ENCODE measurements at regions not wholly inside any gene's neighbourhood (a gene's known extent, or its start where the extent isn't known, plus 50 kb on each side); places are given as distances from the start of the nearest gene placed in this dataset. TPM values are rescaled to one million over a fixed set of nuclear protein-coding genes. Genes with fewer than 3 reads are reported as not detected.

DNA sequence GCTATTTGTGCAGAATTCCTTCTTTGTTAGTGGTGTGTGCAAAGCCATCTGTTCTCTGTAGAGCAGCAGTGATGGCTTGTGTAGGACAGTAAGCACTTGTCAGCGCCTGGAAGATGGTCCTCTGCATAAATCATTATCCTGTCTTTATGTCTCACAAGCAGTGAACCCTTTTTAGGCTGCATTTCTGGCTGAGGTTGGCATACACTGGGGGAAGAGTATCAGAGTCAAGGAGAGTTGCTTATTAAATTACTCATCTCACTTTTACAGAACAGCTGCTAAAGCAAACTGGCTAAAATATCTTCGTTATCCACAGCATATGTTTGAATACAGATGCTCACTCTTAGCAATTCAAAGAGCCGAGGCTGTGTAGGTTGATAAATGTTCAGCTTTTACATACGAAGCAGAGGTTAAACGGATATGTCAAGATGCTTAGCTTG lies 54.6 kb upstream of the NCAM2 start:
- Histone ChIP-seq H3K9me3 (ENCODE audit: control insufficient read depth in 4 of 4, insufficient read depth in 3 of 4, low read length in 3 of 4) (no peaks in the 10 kb centered on the region), H3K27me3 (ENCODE audit: control insufficient read depth in 3 of 3, insufficient read depth in 3 of 3, low read length in 2 of 3) (no peaks in the 10 kb centered on the region), H3K27ac (ENCODE audit: low read depth in 1 of 2, low read length in 1 of 2) (no peak overlapping the region), H3K36me3 (ENCODE audit: control insufficient read depth in 4 of 4, insufficient read depth in 4 of 4, low read length in 4 of 4) (no peaks in the 10 kb centered on the region), H3K4me1 (ENCODE audit: control insufficient read depth in 5 of 5, insufficient read depth in 5 of 5, low read length in 5 of 5) (no peaks in the 10 kb centered on the region), H3K4me3 (no peak overlapping the region), H3K9ac (ENCODE audit: insufficient read depth in 1 of 2, low read length in 2 of 2) (no peak overlapping the region)
- TF ChIP-seq, protein P1, sequence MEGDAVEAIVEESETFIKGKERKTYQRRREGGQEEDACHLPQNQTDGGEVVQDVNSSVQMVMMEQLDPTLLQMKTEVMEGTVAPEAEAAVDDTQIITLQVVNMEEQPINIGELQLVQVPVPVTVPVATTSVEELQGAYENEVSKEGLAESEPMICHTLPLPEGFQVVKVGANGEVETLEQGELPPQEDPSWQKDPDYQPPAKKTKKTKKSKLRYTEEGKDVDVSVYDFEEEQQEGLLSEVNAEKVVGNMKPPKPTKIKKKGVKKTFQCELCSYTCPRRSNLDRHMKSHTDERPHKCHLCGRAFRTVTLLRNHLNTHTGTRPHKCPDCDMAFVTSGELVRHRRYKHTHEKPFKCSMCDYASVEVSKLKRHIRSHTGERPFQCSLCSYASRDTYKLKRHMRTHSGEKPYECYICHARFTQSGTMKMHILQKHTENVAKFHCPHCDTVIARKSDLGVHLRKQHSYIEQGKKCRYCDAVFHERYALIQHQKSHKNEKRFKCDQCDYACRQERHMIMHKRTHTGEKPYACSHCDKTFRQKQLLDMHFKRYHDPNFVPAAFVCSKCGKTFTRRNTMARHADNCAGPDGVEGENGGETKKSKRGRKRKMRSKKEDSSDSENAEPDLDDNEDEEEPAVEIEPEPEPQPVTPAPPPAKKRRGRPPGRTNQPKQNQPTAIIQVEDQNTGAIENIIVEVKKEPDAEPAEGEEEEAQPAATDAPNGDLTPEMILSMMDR (IDR thresholded peaks at IDR 0.05; ENCODE audit: control extremely low read depth, extremely low read depth) = no peak
- ATAC-seq (ENCODE audit: insufficient read depth, low FRiP score) (no peak), DNase-seq (no peak)
- 71% methylated on average over 5 of the region's 5 CpGs for WGBS, 2 donors

DNA sequence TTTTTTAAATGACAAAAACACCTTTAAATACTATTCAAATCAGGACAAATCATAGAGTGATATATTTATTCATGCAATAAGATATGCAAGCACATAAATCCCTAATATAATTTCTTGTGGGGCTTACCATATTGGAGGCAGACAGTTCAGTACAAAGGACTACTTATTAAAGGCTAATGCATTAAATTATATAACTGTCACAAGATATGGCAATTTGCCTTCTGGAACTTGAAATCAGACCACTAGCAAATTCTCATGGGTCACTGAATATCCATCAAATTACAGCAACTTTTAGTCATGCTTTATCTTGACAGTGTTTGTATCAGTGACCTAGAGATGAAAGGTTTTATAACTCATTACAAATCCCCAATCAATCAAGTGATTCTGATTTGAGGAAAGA lies 54.1 kb upstream of the NCAM2 start:
- H3K9ac ChIP-seq (ENCODE audit: insufficient read depth in 1 of 2, low read length in 2 of 2) = no peak overlapping the region
- H3K27me3 ChIP-seq (ENCODE audit: control insufficient read depth in 3 of 3, insufficient read depth in 3 of 3, low read length in 2 of 3) = no peaks in the 10 kb centered on the region
- H3K4me1 ChIP-seq (ENCODE audit: control insufficient read depth in 5 of 5, insufficient read depth in 5 of 5, low read length in 5 of 5) = no peaks in the 10 kb centered on the region
- ATAC-seq (ENCODE audit: insufficient read depth, low FRiP score) (no peak), DNase-seq (no peak)
- no peak overlapping the region for H3K27ac ChIP-seq (ENCODE audit: low read depth in 1 of 2, low read length in 1 of 2)
- TF ChIP-seq, protein P1 (IDR thresholded peaks at IDR 0.05; ENCODE audit: control extremely low read depth, extremely low read depth) = no peak
- H3K4me3 ChIP-seq = no peak overlapping the region
- H3K9me3 ChIP-seq (ENCODE audit: control insufficient read depth in 4 of 4, insufficient read depth in 3 of 4, low read length in 3 of 4) = no peaks in the 10 kb centered on the region
- H3K36me3 ChIP-seq (ENCODE audit: control insufficient read depth in 4 of 4, insufficient read depth in 4 of 4, low read length in 4 of 4) = no peaks in the 10 kb centered on the region

DNA sequence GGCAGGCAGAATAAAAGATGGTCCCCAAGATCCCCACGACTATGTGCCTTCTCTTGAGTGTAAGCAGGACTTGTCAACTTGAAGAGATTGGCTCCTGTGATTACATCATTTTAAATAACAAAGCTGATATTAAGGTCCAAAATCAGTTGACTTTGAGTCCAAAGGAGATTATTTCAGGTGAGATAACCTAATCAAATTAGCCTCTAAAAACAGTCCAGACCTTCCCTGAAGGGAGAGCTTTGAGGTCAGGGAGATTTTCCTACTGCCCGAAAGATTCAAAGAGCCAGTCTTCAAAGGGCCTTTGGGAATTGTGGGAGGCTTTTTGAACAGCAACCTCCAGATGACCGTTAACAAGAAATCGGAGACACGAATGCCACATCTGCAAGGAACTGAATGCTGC lies 51.5 kb upstream of the NCAM2 start:
- Histone ChIP-seq H3K9me3 (ENCODE audit: control insufficient read depth in 4 of 4, insufficient read depth in 3 of 4, low read length in 3 of 4) (no peaks in the 10 kb centered on the region), H3K4me1 (ENCODE audit: control insufficient read depth in 5 of 5, insufficient read depth in 5 of 5, low read length in 5 of 5) (no peaks in the 10 kb centered on the region), H3K27ac (ENCODE audit: low read depth in 1 of 2, low read length in 1 of 2) (no peak overlapping the region), H3K9ac (ENCODE audit: insufficient read depth in 1 of 2, low read length in 2 of 2) (no peak overlapping the region), H3K4me3 (no peak overlapping the region), H3K36me3 (ENCODE audit: control insufficient read depth in 4 of 4, insufficient read depth in 4 of 4, low read length in 4 of 4) (no peaks in the 10 kb centered on the region), H3K27me3 (ENCODE audit: control insufficient read depth in 3 of 3, insufficient read depth in 3 of 3, low read length in 2 of 3) (no peaks in the 10 kb centered on the region)
- DNase-seq (no peak), ATAC-seq (ENCODE audit: insufficient read depth, low FRiP score) (no peak)
- WGBS, 2 donors = 71 to 85% methylated on average over 5 of the region's 5 CpGs
- TF ChIP-seq, protein P1 (IDR thresholded peaks at IDR 0.05; ENCODE audit: control extremely low read depth, extremely low read depth) = no peak

Small RNA genes lying in the stretch of these regions (small RNA-seq; reads per million reads assigned to genes)
- gene AL157359.3 (ENCODE audit: low replicate concordance) = not detected
- not detected for gene AP001506.1 (ENCODE audit: low replicate concordance)
- gene MIR548X (ENCODE audit: low replicate concordance) = not detected
- not detected for gene RN7SKP147 (ENCODE audit: low replicate concordance)
- gene RNU1-139P (ENCODE audit: low replicate concordance) = not detected
- not detected for gene RNU6-772P (ENCODE audit: low replicate concordance)
- not detected for gene RPL37P4 (ENCODE audit: low replicate concordance)

Data from lung (tissue), 12 donors.